ENCODE measurements at regions not wholly inside any gene's neighbourhood (a gene's known extent, or its start where the extent isn't known, plus 50 kb on each side); places are given as distances from the start of the nearest gene placed in this dataset.

DNA sequence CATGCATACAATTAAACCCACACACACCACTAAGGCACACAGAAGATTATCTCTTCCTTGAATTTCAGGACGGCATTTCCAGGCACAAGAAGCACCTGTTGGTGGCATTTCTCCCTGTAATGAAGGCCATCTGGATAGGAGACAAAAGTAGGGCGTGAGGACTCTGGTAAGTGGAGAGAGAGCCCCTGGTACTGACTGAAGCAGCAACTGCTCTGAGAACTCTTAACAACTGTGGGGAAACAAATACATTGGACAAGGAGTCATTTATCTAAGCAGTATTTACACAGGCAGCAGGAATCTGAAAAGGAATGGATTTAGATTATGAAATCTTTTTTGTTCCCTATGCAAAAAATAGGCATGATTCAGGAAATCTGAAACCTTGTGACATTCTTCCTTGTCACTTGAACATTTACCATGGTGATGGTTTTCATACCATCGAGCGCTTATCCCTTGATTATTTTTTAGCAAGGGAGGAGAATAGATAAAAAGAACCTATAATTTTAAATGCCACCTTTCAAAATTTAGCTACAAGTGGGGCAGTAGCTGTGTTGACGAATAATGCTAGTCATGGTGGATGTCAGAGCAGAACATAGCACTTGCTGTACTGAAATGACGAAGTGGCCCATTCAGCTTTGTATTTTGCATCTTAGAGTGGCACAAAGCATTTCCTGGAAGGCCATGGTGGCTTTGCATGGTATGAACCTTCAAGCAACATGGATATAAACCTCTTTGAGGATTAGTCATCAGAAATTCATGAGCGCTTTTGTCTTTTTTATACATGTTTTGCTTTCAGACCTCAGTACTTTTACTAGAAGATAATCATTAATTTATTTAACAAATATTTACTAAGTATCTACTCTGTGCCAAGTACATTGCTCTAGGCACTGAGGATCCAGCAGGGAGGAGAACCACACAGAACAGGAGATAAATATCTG lies 362.0 kb downstream of the ADGRL2 start:
- no peak for ATAC-seq
- peaks cover 13% of the 10 kb centered on the region for H3K4me1 Mint-ChIP-seq
- TF ChIP-seq RORB (CRISPR knock-in tag; IDR thresholded peaks at IDR 0.05) = no peak

DNA sequence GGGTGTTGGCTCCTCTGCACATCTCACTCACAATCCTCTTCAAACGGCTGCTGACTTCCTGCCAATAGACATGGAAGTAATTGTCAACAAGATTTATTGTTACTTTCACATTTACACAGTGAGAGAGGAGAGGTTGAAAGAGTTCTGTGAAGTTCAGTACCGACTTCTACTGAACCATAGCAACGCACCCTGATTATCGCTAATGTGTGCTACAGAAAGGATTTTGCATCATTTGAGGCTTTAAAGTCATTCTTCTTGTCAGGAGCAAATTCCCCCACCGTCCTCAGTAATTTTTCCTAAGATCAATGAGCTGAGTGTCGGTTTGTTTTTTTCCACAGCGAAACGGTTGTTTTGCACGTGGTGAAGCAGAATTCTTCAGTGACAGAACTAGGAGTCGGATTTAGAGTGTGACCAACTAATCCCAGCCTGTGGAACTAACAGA lies 361.0 kb downstream of the ADGRL2 start:
- Mint-ChIP-seq H3K4me3 (no peak overlapping the region), H3K27ac (no peak overlapping the region), H3K27me3 (ENCODE audit: low read depth) (peaks cover 3% of the 10 kb centered on the region; the same call in 1 of the 2 replicates), H3K36me3 (no peaks in the 10 kb centered on the region), H3K4me1 (peaks cover 13% of the 10 kb centered on the region), H3K9me3 (no peaks in the 10 kb centered on the region)
- DNase-seq (ENCODE audit: low spot score) = no peak
- CTCF ChIA-PET = no interaction called here
- no peak for ATAC-seq
- POLR2A ChIA-PET = no interaction called here
- TF ChIP-seq MYBL2 (CRISPR knock-in tag; IDR thresholded peaks at IDR 0.05) (no peak), FOXJ3 (CRISPR knock-in tag; IDR thresholded peaks at IDR 0.05; ENCODE audit: borderline replicate concordance) (no peak), ZNF232 (CRISPR knock-in tag; IDR thresholded peaks at IDR 0.05) (no peak), ZNF263 (CRISPR knock-in tag; IDR thresholded peaks at IDR 0.05; ENCODE audit: low read depth) (no peak), EMX1 (CRISPR knock-in tag; IDR thresholded peaks at IDR 0.05) (no peak), E2F5 (CRISPR knock-in tag; IDR thresholded peaks at IDR 0.05) (no peak), CREM (CRISPR knock-in tag; IDR thresholded peaks at IDR 0.05) (no peak), FOXP1 (CRISPR knock-in tag; IDR thresholded peaks at IDR 0.05; ENCODE audit: borderline replicate concordance) (no peak), TEAD4 (CRISPR knock-in tag; IDR thresholded peaks at IDR 0.05) (no peak), SOX15 (CRISPR knock-in tag; IDR thresholded peaks at IDR 0.05) (no peak), ZNF416 (CRISPR knock-in tag; IDR thresholded peaks at IDR 0.05) (no peak), ATF1 (CRISPR knock-in tag; IDR thresholded peaks at IDR 0.05) (no peak), HMGA2 (CRISPR knock-in tag; IDR thresholded peaks at IDR 0.05) (no peak)
- TF ChIP-seq, protein P1, sequence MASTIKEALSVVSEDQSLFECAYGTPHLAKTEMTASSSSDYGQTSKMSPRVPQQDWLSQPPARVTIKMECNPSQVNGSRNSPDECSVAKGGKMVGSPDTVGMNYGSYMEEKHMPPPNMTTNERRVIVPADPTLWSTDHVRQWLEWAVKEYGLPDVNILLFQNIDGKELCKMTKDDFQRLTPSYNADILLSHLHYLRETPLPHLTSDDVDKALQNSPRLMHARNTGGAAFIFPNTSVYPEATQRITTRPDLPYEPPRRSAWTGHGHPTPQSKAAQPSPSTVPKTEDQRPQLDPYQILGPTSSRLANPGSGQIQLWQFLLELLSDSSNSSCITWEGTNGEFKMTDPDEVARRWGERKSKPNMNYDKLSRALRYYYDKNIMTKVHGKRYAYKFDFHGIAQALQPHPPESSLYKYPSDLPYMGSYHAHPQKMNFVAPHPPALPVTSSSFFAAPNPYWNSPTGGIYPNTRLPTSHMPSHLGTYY (CRISPR knock-in tag; IDR thresholded peaks at IDR 0.05) = no peak

More for the DNA sequence above, 362.0 kb downstream of the ADGRL2 start:
- Mint-ChIP-seq H3K36me3 (no peaks in the 10 kb centered on the region), H3K4me3 (no peak overlapping the region), H3K27me3 (ENCODE audit: low read depth) (no peaks in the 10 kb centered on the region), H3K9me3 (no peaks in the 10 kb centered on the region), H3K27ac (no peak overlapping the region)
- ChIA-PET POLR2A (no interaction called here), CTCF (no interaction called here)
- no peak for DNase-seq (ENCODE audit: low spot score)

DNA sequence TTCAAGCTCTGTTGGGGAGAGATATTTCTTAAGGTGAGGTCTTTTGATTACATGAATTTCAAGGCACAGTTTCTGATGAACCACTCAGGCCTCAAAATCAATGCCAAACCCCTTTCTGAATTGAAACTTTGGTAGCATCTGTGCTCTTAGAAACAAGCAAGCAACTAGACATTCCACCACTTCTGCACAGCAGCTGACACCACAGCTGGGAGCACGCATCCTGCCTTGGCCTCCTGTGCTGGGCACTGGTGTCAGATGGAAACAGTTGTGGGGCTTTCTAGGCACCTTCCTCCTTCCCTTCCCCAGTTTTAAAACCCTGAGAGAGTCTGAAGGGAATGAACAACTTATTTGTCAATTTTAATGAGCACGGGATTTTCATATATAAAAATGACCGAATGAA lies 360.2 kb downstream of the ADGRL2 start:
- H3K4me3 Mint-ChIP-seq = no peak overlapping the region
- peaks cover 7% of the 10 kb centered on the region for H3K27me3 Mint-ChIP-seq (ENCODE audit: low read depth)
- ATAC-seq (no peak), DNase-seq (ENCODE audit: low spot score) (no peak)
- CTCF ChIA-PET = no interaction called here
- no peaks in the 10 kb centered on the region for H3K36me3 Mint-ChIP-seq
- H3K9me3 Mint-ChIP-seq = no peaks in the 10 kb centered on the region
- H3K4me1 Mint-ChIP-seq = peaks cover 13% of the 10 kb centered on the region
- POLR2A ChIA-PET = interaction anchor here (0.5 kb wide), 1 partner anchor 391 kb away, joined by 4 read pairs; no protein-coding TSS in a partner anchor
- H3K27ac Mint-ChIP-seq = no peak overlapping the region
- no peak for TF ChIP-seq IRF1 (CRISPR knock-in tag; IDR thresholded peaks at IDR 0.05)
- TF ChIP-seq KAT7 (CRISPR knock-in tag; IDR thresholded peaks at IDR 0.05; ENCODE audit: borderline replicate concordance) = no peak
- TF ChIP-seq MYBL2 (CRISPR knock-in tag; IDR thresholded peaks at IDR 0.05) = no peak
- no peak for TF ChIP-seq AFF4 (CRISPR knock-in tag; IDR thresholded peaks at IDR 0.05; ENCODE audit: borderline replicate concordance)
- TF ChIP-seq OVOL2 (CRISPR knock-in tag; IDR thresholded peaks at IDR 0.05; ENCODE audit: borderline replicate concordance) = no peak
- TF ChIP-seq NR1H2 (CRISPR knock-in tag; IDR thresholded peaks at IDR 0.05) = no peak
- no peak for TF ChIP-seq MAX (CRISPR knock-in tag; IDR thresholded peaks at IDR 0.05)
- TF ChIP-seq HMGA2 (CRISPR knock-in tag; IDR thresholded peaks at IDR 0.05) = no peak
